Left ventricle myocardium superior (tissue), 1 donor: ENCODE measurements at regions not wholly inside any gene's neighbourhood (a gene's known extent, or its start where the extent isn't known, plus 50 kb on each side); places are given as distances from the start of the nearest gene placed in this dataset.
"Not testable (repeated sequence)": the region's sequence is repeated elsewhere in the genome, so short reads cannot be mapped to it uniquely, and the experiment has no call there.

ENCODE experiments used
- ATAC-seq: fragments of 200-7000 bp; cut with Tn5 transposase; one replicate; pipeline ENCODE4 v1.9.1; 2020; ENCODE audit warnings: mild to moderate bottlenecking, moderate library complexity
- DNase-seq: peaks from one replicate; pipeline ENCODE4 v3.0.0-alpha.2; 2020
- intact Hi-C: fragments of 100-400 bp; cut with micrococcal nuclease; formaldehyde crosslinking; loops from one replicate; pipeline ENCODE4 v1.11.0; 2022
- donor health status: DM: no; HTN: yes; CAD: no; lungs with severe emphysema.

GRCh38 chr2:61643153-61643552 is 105.0 kb upstream of the XPO1 start:
- ATAC-seq, intact Hi-C loops, DNase-seq: not testable (repeated sequence)

- ATAC-seq, result no peak
- DNase-seq, result no peak
- intact Hi-C loops, result no loop called here
These were observed 102.2 kb upstream of the XPO1 start for GRCh38 chr2:61640406-61640805.

GRCh38 chr2:61639721-61640120 is 101.6 kb upstream of the XPO1 start:
- no peak for DNase-seq
- intact Hi-C loops, result no loop called here
- ATAC-seq, result no peak

DNA sequence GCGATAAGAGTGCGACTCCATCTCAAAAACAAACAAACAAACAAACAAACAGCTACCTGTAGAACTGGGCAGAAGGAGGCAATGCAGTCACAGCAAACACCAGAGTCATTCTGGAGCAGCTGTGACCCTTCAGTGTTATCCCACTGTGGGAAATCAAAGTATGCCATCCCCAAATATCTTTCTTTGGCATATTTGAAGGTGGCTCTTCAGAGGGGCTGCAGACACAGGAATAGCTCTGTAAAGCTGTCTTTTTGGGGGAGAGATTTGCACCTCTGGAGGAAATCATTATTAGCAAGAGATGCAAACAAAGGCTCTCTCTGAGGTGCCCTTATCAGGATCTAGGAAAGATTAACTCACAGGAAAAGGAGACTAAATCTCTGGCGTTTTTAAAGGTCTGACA is 98.5 kb upstream of the XPO1 start:
- DNase-seq (no peak), ATAC-seq (no peak)
- intact Hi-C loops, result no loop called here

DNA sequence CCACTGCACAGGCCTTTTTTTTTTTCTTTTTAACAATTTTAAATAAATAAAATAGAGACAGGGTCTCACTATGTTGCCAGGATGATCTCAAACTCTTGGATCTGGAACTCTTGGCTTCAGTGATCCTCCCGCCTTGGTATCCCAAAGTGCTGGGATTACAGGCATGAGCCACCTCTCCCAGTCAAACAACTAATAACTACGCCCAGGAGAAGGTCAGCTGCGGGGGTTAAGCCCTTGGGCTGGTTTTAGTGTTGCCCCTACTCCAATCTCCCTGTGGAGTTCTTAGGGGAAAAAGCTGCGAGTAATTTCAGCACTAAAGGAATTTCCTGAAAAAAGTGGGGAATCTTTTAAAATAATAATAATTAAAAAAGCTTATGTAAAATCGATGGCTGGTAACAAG is 96.4 kb upstream of the XPO1 start:
- intact Hi-C loops, result no loop called here
- no peak for DNase-seq
- ATAC-seq, result no peak

GRCh38 chr2:61633250-61633649 is 95.1 kb upstream of the XPO1 start:
- DNase-seq, result no peak
- intact Hi-C loops, result no loop called here

GRCh38 chr2:61632276-61633169 is 94.4 kb upstream of the XPO1 start:
- intact Hi-C loops, result no loop called here
- DNase-seq, result no peak

More at GRCh38 chr2:61633250-61633649, 95.1 kb upstream of the XPO1 start:
- no peak for ATAC-seq

DNA sequence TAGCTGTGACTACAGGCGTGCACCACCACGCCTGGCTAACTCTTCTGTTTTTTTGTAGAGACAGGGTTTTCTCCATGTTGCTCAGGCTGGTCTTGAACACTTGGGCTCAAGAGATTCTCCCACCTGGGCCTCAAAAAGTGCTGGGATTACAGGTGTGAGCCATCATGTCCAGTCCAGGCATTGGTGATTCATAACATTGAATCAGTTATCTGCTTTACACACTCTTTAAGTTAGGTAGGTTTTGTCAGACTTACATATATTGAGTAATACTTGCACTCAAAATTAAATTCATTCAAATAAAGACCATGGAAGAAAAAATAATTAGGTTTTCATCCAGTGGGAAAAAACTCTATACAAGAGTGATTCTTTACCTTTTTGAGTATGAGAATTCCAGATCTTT is 93.2 kb upstream of the XPO1 start:
- no peak for DNase-seq
- intact Hi-C loops, result no loop called here
- ATAC-seq, result no peak

More at GRCh38 chr2:61632276-61633169, 94.4 kb upstream of the XPO1 start:
- no peak for ATAC-seq

DNA sequence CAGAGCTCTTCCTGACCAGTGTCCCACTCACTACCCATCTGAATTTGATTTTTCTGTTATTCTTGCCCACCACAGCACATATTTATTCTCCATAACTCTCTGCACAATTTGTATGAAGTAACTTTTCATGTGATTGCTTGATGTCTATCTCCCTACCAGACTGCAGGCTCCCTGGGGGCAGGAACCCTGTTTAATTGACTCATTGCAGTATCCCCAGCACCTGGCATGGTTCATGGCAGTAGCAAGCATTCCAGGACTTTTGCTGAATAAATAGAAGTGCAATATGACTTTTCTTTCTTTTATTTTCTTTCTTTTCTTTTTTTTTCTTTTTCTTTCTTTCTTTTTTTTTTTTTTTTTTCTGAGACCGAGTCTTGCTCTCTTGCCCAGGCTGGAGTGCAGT is 88.7 kb upstream of the XPO1 start:
- DNase-seq (no peak), ATAC-seq (no peak)
- intact Hi-C loops, result no loop called here

DNA sequence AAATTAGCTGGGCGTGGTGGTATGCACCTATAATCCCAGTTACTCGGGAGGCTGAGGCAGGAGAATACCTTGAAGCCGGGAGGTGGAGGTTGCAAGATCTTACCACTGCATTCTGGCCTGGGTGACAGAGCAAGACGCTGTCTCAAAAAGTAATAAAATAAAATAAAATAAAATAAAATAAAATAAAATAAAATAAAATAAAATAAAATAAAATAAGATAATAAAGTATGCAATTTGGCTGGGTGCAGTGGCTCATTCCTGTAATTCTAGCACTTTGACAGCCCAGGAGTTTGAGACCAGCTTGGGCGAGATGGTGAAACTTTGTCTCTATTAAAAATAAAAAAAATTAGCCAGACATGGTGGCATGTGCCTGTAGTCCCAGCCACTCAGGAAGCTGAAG is 85.6 kb upstream of the XPO1 start:
- ATAC-seq, result no peak
- no peak for DNase-seq
- intact Hi-C loops, result no loop called here

DNA sequence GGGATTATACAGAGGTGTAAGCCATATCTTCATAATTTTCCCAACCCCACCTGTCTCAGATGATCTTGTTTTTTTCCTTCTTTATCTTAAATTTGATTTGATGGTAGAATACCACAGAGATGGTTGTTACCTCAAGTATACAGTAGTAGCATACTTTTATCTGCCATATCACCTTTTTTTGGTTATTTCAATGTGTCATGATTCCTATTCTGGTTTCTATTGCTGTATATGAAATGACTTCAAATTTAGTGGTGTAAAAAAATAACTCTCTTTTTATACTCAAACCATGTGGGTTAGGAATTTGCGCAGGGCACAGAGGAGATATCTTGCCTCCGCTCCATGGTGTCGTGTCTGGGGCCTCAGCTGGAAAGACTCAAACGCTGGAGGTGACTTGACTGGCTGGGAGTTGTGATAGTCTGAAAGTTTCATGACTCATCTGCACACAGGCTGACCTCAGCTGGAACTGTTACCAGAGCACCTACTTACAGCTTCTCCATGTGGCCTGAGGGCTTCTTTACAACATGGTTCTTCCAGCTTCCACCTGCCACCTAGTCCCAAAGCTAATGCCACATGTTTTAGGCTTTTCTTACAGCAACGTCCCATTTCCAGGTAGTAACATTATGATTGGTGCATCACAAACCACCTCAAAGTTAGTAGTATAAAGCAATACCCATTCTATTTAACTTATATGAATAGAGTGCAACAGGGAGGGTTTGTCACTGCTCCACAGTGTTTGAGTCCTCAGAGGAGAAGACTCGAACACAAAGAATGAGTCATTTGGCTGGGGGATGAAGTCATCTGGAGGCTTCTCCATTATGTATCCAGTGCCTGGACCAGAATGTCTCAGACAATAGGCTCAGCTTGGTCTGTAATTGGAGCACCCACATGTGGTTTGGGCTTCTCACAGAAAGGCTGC is 82.3 kb upstream of the XPO1 start:
- ATAC-seq (no peak), DNase-seq (no peak)
- intact Hi-C loops, result no loop called here

GRCh38 chr2:61619561-61619960 is 81.4 kb upstream of the XPO1 start:
- ATAC-seq (no peak), DNase-seq (no peak)
- intact Hi-C loops, result no loop called here

DNA sequence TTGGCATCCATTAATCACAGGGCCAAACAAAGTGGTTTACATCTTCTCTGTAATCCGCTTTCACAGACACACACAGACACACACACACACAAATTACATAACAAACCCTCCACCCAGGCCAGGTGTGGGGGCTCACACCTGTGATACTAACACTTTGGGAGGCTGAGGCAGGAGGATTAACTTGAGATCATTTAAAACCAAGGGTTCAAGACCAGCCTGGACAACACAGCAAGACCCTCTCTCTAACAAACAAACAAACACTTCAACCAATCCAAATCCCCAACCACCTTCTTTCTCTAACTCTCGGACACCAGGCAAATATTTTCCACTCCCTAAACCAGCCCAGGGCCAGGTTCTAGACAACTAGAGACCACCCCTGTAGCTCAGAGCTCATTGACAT is 79.5 kb upstream of the XPO1 start:
- DNase-seq, result no peak
- intact Hi-C loops, result no loop called here

GRCh38 chr2:61605245-61605644 is 67.1 kb upstream of the XPO1 start:
- intact Hi-C loops, result no loop called here
- DNase-seq (no peak), ATAC-seq (no peak)

More for the DNA sequence above, 79.5 kb upstream of the XPO1 start:
- no peak for ATAC-seq

GRCh38 chr2:61604433-61604832 is 66.3 kb upstream of the XPO1 start:
- DNase-seq, result no peak
- ATAC-seq, result no peak

GRCh38 chr2:61598515-61599156 is 60.5 kb upstream of the XPO1 start:
- DNase-seq, intact Hi-C loops, ATAC-seq: not testable (repeated sequence)

More at GRCh38 chr2:61604433-61604832, 66.3 kb upstream of the XPO1 start:
- intact Hi-C loops, result no loop called here

DNA sequence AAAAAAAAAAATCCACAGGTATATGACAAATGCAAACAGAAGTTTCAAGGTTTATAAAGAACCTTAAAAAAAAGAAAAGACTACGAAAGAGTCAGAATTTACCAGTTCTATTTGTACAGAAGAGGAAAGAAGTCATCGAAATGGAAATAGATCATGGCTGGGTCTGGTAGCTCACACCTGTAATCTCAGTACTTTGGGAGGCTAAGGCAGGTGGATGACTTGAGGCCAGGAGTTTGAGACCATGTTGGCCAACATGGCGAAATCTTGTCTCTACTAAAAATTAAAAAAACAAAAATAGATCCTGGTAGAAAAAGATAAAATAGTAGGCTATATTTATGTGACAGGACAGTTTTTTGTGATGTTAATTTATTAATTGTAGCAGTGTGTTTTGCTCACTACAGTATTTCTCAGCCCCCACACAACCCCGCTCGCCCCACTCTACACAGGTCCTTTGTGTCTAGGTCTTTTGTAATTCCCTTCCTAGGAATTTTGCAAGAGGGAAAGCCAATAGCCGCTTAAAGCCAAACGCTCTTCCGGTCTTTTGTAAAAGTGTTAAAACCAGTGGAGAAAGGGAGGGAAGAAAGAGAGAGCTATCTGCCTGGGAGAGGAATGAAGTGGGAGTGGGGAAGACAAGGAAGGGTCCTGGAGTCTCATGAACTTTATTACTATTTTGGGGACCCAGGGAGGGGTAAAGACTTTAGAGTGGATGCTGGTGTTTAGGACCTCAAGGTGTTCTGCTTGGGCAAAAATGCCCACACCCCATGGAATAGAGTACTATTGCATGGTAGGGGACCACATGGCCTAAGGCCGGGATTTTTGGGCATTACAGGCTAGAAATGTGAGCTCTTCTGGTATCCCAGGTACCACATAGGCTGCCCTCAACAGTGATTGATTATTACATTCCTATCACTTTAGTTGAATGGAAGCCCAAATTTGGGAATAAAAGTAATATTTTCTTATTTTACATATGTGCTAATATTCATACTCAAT is 59.4 kb upstream of the XPO1 start:
- ATAC-seq (no peak), DNase-seq (no peak)
- intact Hi-C loops, result no loop called here

- ATAC-seq, intact Hi-C loops, DNase-seq: not testable (repeated sequence)
These were observed 56.0 kb upstream of the XPO1 start for GRCh38 chr2:61594201-61594600.
